ENCODE measurements at regions not wholly inside any gene's neighbourhood (a gene's known extent, or its start where the extent isn't known, plus 50 kb on each side); places are given as distances from the start of the nearest gene placed in this dataset.

DNA sequence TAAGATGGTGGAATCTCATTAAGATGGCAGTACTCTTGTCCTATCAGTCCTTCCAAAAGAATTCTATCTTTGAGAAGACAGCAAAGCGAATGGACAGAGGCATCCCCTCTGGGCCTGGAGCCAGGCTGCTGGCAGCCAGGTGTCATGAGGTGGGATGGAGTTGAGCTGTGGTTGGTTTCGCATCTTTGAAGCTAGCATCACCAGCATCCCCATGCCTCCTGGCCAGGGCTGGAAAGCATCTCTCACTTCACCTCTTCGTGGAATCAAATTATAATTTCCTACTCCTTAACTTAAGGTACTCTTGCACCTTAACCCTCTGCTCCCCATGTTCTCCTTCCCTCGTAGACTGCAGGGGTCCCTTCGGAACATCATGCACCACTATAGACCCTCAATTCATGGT lies 248.3 kb downstream of the GADD45G start (continued):
- TF ChIP-seq, protein P1, sequence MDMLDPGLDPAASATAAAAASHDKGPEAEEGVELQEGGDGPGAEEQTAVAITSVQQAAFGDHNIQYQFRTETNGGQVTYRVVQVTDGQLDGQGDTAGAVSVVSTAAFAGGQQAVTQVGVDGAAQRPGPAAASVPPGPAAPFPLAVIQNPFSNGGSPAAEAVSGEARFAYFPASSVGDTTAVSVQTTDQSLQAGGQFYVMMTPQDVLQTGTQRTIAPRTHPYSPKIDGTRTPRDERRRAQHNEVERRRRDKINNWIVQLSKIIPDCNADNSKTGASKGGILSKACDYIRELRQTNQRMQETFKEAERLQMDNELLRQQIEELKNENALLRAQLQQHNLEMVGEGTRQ (IDR thresholded peaks at IDR 0.05; ENCODE audit: borderline replicate concordance, low read depth, low read length), result no peak
- no peak for TF ChIP-seq RXRA (IDR thresholded peaks at IDR 0.05; ENCODE audit: borderline replicate concordance, low read depth)
- TF ChIP-seq, protein P2, sequence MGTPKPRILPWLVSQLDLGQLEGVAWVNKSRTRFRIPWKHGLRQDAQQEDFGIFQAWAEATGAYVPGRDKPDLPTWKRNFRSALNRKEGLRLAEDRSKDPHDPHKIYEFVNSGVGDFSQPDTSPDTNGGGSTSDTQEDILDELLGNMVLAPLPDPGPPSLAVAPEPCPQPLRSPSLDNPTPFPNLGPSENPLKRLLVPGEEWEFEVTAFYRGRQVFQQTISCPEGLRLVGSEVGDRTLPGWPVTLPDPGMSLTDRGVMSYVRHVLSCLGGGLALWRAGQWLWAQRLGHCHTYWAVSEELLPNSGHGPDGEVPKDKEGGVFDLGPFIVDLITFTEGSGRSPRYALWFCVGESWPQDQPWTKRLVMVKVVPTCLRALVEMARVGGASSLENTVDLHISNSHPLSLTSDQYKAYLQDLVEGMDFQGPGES (IDR thresholded peaks at IDR 0.05; ENCODE audit: low read depth, low read length), result no peak

DNA sequence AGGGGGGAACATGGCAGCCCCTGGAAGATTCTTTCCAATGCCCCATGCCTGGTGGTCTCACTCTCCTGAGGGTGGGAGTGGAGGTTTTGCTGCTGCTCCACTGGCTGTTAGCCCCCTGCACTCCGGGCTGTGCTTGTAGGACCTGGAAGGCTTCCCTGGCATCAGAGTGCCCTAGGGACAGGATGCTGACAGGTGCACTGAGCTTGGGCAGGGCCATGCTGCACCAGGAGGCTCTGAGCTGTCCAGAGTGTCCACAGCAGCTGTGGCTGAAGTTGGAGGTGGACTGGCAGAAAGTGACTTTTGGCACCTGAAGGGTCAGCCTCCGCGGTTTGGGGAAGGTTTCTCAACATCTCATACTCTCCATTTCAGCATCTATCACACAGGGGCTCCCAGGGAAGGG lies 249.1 kb downstream of the GADD45G start:
- H3K27ac ChIP-seq (ENCODE audit: low read depth in 2 of 2, low read length in 1 of 2), result no peak overlapping the region
- no peaks in the 10 kb centered on the region for H3K9me2 ChIP-seq
- H3K79me2 ChIP-seq (ENCODE audit: insufficient read depth), result no peaks in the 10 kb centered on the region
- no peaks in the 10 kb centered on the region for H3F3A ChIP-seq (replicated peaks; ENCODE audit: insufficient read depth)
- 52% methylated on average over 3 of the region's 3 CpGs for WGBS (ENCODE audit: low lambda C conversion rate)
- H4K20me1 ChIP-seq (ENCODE audit: insufficient read depth), result no peaks in the 10 kb centered on the region
- ChIA-PET POLR2A (no interaction called here), CTCF (interaction anchor here (1.1 kb wide), 1 partner anchor 22 kb away, joined by 3 read pairs; no protein-coding TSS in a partner anchor)
- H3K4me1 ChIP-seq (ENCODE audit: control insufficient read depth in 1 of 2, insufficient read depth in 2 of 2, low read depth in 1 of 2, low read length in 1 of 2), result no peaks in the 10 kb centered on the region
- no peak overlapping the region for H3K4me2 ChIP-seq
- H3K9me3 ChIP-seq, result no peaks in the 10 kb centered on the region
- DNase-seq, result no peak
- H3K9ac ChIP-seq, result no peak overlapping the region
- no peak overlapping the region for H2AFZ ChIP-seq (ENCODE audit: low read depth)
- H3K27me3 ChIP-seq (ENCODE audit: insufficient read depth), result no peaks in the 10 kb centered on the region
- TF ChIP-seq FOSL2 (IDR thresholded peaks at IDR 0.05; ENCODE audit: borderline replicate concordance, low read depth) (no peak), POLR2AphosphoS5 (IDR thresholded peaks at IDR 0.05; ENCODE audit: low read depth, low read length) (no peak), ELF1 (IDR thresholded peaks at IDR 0.05) (no peak), RCOR1 (IDR thresholded peaks at IDR 0.05; ENCODE audit: low read length) (no peak), GATA2 (CRISPR knock-in tag; IDR thresholded peaks at IDR 0.05) (no peak), TCF12 (IDR thresholded peaks at IDR 0.05) (no peak), RAD21 (IDR thresholded peaks at IDR 0.05; ENCODE audit: low read length) (no peak)
- TF ChIP-seq, protein P3, sequence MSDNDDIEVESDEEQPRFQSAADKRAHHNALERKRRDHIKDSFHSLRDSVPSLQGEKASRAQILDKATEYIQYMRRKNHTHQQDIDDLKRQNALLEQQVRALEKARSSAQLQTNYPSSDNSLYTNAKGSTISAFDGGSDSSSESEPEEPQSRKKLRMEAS (IDR thresholded peaks at IDR 0.05; ENCODE audit: low read depth), result no peak
- TF ChIP-seq, protein P4, sequence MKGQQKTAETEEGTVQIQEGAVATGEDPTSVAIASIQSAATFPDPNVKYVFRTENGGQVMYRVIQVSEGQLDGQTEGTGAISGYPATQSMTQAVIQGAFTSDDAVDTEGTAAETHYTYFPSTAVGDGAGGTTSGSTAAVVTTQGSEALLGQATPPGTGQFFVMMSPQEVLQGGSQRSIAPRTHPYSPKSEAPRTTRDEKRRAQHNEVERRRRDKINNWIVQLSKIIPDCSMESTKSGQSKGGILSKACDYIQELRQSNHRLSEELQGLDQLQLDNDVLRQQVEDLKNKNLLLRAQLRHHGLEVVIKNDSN (IDR thresholded peaks at IDR 0.05; ENCODE audit: borderline replicate concordance, low read depth), result no peak
- TF ChIP-seq, protein P5, sequence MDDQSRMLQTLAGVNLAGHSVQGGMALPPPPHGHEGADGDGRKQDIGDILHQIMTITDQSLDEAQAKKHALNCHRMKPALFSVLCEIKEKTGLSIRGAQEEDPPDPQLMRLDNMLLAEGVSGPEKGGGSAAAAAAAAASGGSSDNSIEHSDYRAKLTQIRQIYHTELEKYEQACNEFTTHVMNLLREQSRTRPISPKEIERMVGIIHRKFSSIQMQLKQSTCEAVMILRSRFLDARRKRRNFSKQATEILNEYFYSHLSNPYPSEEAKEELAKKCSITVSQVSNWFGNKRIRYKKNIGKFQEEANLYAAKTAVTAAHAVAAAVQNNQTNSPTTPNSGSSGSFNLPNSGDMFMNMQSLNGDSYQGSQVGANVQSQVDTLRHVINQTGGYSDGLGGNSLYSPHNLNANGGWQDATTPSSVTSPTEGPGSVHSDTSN (IDR thresholded peaks at IDR 0.05), result no peak
- TF ChIP-seq, protein P2 (IDR thresholded peaks at IDR 0.05; ENCODE audit: low read depth, low read length), result no peak
- H3K36me3 ChIP-seq (replicated peaks in 1 of 2; ENCODE audit: control insufficient read depth in 1 of 2, insufficient read depth in 2 of 2, low read length in 1 of 2), result no peaks in the 10 kb centered on the region
- no peak overlapping the region for H3K4me3 ChIP-seq (ENCODE audit: low read depth in 2 of 2, low read length in 1 of 2)

All from SK-N-SH (cell line).